Spleen (tissue), 7 donors: ENCODE measurements at regions not wholly inside any gene's neighbourhood (a gene's known extent, or its start where the extent isn't known, plus 50 kb on each side); places are given as distances from the start of the nearest gene placed in this dataset.

ENCODE experiments used
- CTCF ChIP-seq, 11 experiments: fragments of 200-600 bp in 7 of 11; fragments of 450-650 bp in 4 of 11; sonication (generic) in 4 of 11; IDR thresholded peaks in 8 of 11; conservative IDR thresholded peaks in 3 of 11; 1 replicate in 7 of 11; 2 replicates in 4 of 11; pipeline versions ENCODE4 v1.4.0 to v1.8.0; 2016 to 2021; ENCODE audit warnings: antibody characterized with exemption in 11 of 11, inconsistent platforms in 4 of 11, mild to moderate bottlenecking in 1 of 11
- POLR2A ChIP-seq, 3 donors: fragments of 450-650 bp; IDR thresholded peaks; one replicate each; pipeline ENCODE4 v1.5.1; 2017; ENCODE audit warnings: antibody characterized with exemption in 3 of 3, mild to moderate bottlenecking in 1 of 3
- donor health status: DM: no; HTN: no; CAD: no; lungs with moderate emphysema.
- donor health status: DM: no; HTN: no; CAD: no.
- donor health status: DM: no; HTN: no; CAD: no.

GRCh38 chr14:87497301-87497700, 495.7 kb downstream of the GALC start:
- TF ChIP-seq POLR2A (IDR thresholded peaks at IDR 0.05) (no peak), CTCF (IDR thresholded peaks at IDR 0.05 in 8 of 11, conservative IDR thresholded peaks at IDR 0.05 in 3 of 11) (no peak)
